HL-60 (cell line): ENCODE measurements at regions not wholly inside any gene's neighbourhood (a gene's known extent, or its start where the extent isn't known, plus 50 kb on each side); places are given as distances from the start of the nearest gene placed in this dataset.
"Not testable (repeated sequence)": the region's sequence is repeated elsewhere in the genome, so short reads cannot be mapped to it uniquely, and the experiment has no call there.

Experiments used
- DNase-seq, 2 experiments: peaks; one replicate each; pipeline ENCODE4 v3.0.0-alpha.2; 2010 to 2020; ENCODE audit warnings: low read depth in 1 of 2, low spot score in 1 of 2
- H3K27ac ChIP-seq: fragments of 250-450 bp; sonication (Bioruptor Pico); replicated peaks from 2 replicates; pipeline ENCODE4 v1.5.1; 2020; ENCODE audit warnings: mild to moderate bottlenecking, moderate library complexity
- H3K27me3 ChIP-seq: fragments of 250-450 bp; sonication (Bioruptor Pico); 2 replicates; pipeline ENCODE4 v1.5.1; 2021; ENCODE audit warnings: mild to moderate bottlenecking, moderate library complexity; ENCODE audit not compliant: insufficient read depth, poor library complexity, severe bottlenecking
- H3K4me3 ChIP-seq: replicated peaks from 2 replicates; pipeline ENCODE4 v1.5.1; 2011; ENCODE audit warnings: mild to moderate bottlenecking, control low read depth, low read length; ENCODE audit not compliant: insufficient read depth
- CTCF ChIP-seq: IDR thresholded peaks from one replicate; pipeline ENCODE4 v1.5.1; 2011; ENCODE audit warnings: low read length, control low read depth, inconsistent platforms; ENCODE audit not compliant: insufficient read depth
- GABPA ChIP-seq: IDR thresholded peaks from 2 replicates; pipeline ENCODE4 v1.6.1; 2012; ENCODE audit warnings: low read depth
- POLR2AphosphoS5 ChIP-seq: IDR thresholded peaks from 2 replicates; pipeline ENCODE4 v1.6.1; 2012; ENCODE audit warnings: low read depth
- SPI1 ChIP-seq: IDR thresholded peaks from 2 replicates; pipeline ENCODE4 v1.6.1; 2012; ENCODE audit warnings: low read depth, mild to moderate bottlenecking, borderline replicate concordance
- TF ChIP-seq, protein P1 (sequence below): IDR thresholded peaks from 2 replicates; pipeline ENCODE4 v1.6.1; 2012; ENCODE audit warnings: low read depth; ENCODE audit not compliant: insufficient replicate concordance

DNA sequence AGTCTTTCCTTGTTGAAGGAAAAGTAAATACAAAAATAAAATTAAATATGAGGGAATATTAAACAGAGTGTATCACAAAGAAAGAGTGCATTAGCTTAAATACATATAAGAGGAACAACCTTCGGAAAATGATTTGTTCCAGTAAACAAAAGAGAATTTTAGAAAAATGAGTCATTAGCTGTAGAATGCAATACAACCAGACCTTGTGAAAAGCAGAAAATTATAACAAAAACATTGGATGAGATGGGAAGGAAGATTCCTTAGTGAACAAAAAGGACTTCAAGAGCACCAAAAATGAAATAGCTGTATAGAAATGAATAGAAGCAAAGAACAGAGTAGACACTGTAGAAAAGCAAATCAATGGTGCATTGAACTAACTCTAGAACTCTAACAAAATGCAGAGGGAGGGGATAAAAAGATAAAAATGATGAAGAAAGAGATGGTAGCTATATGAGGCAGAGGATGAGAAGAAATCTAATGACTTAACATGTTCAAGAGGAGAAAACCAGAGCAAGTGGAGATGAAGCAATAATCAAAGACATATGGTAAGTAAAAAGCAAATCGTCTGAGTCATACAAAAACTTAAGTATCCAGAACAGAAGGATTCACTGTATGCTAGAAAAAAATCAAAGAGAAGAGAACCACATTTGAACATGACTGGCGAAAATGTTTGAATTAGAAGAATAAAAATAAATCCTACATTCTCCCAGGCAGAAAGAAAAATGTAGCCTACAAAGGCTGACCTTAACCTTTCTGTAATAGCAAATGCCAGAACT lies 190.5 kb downstream of the TMEM26 start:
- H3K27ac ChIP-seq = no peak overlapping the region
- H3K27me3 ChIP-seq = no peaks in the 10 kb centered on the region
- H3K4me3 ChIP-seq = no peak overlapping the region
- no peak for DNase-seq
- TF ChIP-seq, protein P1, sequence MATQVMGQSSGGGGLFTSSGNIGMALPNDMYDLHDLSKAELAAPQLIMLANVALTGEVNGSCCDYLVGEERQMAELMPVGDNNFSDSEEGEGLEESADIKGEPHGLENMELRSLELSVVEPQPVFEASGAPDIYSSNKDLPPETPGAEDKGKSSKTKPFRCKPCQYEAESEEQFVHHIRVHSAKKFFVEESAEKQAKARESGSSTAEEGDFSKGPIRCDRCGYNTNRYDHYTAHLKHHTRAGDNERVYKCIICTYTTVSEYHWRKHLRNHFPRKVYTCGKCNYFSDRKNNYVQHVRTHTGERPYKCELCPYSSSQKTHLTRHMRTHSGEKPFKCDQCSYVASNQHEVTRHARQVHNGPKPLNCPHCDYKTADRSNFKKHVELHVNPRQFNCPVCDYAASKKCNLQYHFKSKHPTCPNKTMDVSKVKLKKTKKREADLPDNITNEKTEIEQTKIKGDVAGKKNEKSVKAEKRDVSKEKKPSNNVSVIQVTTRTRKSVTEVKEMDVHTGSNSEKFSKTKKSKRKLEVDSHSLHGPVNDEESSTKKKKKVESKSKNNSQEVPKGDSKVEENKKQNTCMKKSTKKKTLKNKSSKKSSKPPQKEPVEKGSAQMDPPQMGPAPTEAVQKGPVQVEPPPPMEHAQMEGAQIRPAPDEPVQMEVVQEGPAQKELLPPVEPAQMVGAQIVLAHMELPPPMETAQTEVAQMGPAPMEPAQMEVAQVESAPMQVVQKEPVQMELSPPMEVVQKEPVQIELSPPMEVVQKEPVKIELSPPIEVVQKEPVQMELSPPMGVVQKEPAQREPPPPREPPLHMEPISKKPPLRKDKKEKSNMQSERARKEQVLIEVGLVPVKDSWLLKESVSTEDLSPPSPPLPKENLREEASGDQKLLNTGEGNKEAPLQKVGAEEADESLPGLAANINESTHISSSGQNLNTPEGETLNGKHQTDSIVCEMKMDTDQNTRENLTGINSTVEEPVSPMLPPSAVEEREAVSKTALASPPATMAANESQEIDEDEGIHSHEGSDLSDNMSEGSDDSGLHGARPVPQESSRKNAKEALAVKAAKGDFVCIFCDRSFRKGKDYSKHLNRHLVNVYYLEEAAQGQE = no peak
- TF ChIP-seq GABPA (no peak), SPI1 (no peak), POLR2AphosphoS5 (no peak), CTCF (no peak)

DNA sequence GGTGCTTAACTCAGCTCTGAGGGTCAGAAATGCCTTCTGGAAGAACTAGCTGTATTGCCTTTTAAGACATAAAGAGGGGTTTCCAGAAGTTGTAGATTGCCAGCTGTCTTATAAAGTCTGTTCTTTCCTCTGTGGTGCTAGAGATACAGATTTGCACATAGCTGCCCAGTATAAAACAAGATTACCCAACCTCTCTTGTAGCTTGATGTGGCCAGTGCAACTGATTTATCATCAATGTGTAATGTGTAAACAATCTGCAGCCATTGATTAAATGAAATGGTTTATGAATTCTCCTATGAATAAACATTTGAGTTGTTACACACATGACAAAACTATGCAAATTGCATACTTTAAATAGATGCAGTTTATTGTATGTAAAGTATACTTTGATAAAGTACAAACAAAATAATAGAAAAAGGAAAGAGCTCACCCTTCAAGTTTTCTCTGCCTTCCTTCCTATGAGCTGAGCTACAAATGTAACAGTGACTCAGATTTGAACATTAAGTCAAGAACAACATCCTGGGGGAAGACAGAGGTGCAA lies 195.2 kb downstream of the TMEM26 start:
- Histone ChIP-seq H3K27me3 (no peaks in the 10 kb centered on the region), H3K4me3 (no peak overlapping the region), H3K27ac (no peak overlapping the region)
- TF ChIP-seq GABPA (no peak), CTCF (no peak), SPI1 (no peak), POLR2AphosphoS5 (no peak)
- TF ChIP-seq, protein P1 = no peak
- no peak for DNase-seq

GRCh38 chr10:61257136-61257535 lies 196.0 kb downstream of the TMEM26 start:
- no peak for DNase-seq
- no peak for TF ChIP-seq SPI1
- no peak for TF ChIP-seq GABPA
- no peak for TF ChIP-seq POLR2AphosphoS5
- TF ChIP-seq, protein P1 = no peak
- TF ChIP-seq CTCF = no peak
- no peak overlapping the region for H3K4me3 ChIP-seq
- H3K27ac ChIP-seq = no peak overlapping the region
- H3K27me3 ChIP-seq = no peaks in the 10 kb centered on the region

GRCh38 chr10:61252326-61252725 lies 200.9 kb downstream of the TMEM26 start:
- not testable (repeated sequence) for DNase-seq, H3K27ac ChIP-seq, H3K4me3 ChIP-seq, H3K27me3 ChIP-seq
